ENCODE measurements at regions not wholly inside any gene's neighbourhood (a gene's known extent, or its start where the extent isn't known, plus 50 kb on each side); places are given as distances from the start of the nearest gene placed in this dataset.

DNA sequence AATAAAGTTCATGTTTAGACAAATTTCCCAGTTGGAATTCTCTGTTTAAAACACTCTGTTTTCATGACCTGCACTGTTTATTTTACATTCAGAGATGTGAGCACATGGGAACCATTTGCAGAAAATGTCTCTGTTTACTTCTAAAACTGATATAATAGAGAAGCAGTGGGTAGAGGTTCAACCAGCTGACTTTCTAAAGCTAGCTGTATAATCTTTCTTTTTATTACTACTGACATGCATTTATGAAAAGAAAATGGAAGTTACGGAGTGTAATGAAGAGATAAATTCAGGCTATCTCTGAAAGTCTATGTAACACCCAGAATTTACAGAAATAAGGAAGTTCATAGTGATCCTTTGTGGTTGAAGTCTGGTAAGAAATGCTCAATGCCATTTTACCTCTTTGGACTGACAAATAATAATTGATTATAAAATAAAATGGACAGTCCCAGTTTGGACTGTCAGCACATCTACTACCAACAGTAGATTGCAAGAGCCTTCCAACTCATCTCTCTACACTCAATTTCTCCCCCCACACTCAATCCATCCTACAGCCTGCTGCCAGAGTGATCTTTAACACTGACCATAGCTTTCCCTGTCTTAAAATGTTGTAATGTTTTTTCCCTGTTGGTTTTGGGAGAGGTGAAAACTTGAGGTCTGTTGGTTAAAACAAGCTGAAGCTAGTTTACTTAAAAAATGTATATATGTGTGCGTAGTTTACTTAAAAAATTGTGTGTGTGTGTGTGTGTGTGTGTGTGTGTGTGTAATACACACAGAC lies 137.4 kb downstream of the AEBP2 start:
- Histone ChIP-seq H4K8ac (ENCODE audit: low read depth, low read length) (no peak overlapping the region), H3K9ac (ENCODE audit: low read depth, low read length, poor library complexity) (no peak overlapping the region), H3K79me1 (ENCODE audit: low read depth, low read length) (peaks cover 2% of the 10 kb centered on the region), H4K91ac (ENCODE audit: low read depth, low read length, poor library complexity) (no peak overlapping the region), H2BK5ac (ENCODE audit: low read length) (no peak overlapping the region), H3K4me3 (ENCODE audit: low read length in 2 of 2) (no peak overlapping the region), H3K18ac (ENCODE audit: low read length) (no peak overlapping the region), H2BK12ac (ENCODE audit: low read length) (no peak overlapping the region), H3K9me3 (replicated peaks in 1 of 2; ENCODE audit: control insufficient read depth in 2 of 2, insufficient read depth in 1 of 2, low read depth in 1 of 2, low read length in 2 of 2) (peaks cover 0 to 2% of the 10 kb centered on the region in 2 donors), H3K4ac (ENCODE audit: low read length) (no peak overlapping the region), H2BK15ac (ENCODE audit: low read length) (no peak overlapping the region), H3K14ac (ENCODE audit: low read length) (no peak overlapping the region), H3K4me1 (ENCODE audit: control insufficient read depth in 2 of 2, insufficient read depth in 1 of 2, low read depth in 1 of 2, low read length in 2 of 2) (no peaks in the 10 kb centered on the region), H2AK5ac (ENCODE audit: low read depth, low read length) (no peak overlapping the region), H3K4me2 (ENCODE audit: insufficient read depth, low read length, poor library complexity, severe bottlenecking) (no peak overlapping the region), H3K23ac (ENCODE audit: low read depth, low read length, poor library complexity) (no peak overlapping the region), H2BK120ac (ENCODE audit: low read depth, low read length) (no peak overlapping the region), H3K36me3 (replicated peaks in 1 of 2; ENCODE audit: control insufficient read depth in 2 of 2, insufficient read depth in 2 of 2, low read length in 2 of 2) (no peaks in the 10 kb centered on the region), H3K27me3 (ENCODE audit: control insufficient read depth in 3 of 3, insufficient read depth in 3 of 3, low read depth in 1 of 3, low read length in 3 of 3) (no peaks in the 10 kb centered on the region), H3K27ac (replicated peaks; ENCODE audit: low read length) (no peak overlapping the region), H2AFZ (ENCODE audit: low read length) (no peak overlapping the region)
- no CpG with 5 or more reads among the region's 2 CpGs for WGBS, 2 donors (ENCODE audit: extremely low coverage in 2 of 2, insufficient read length in 2 of 2, insufficient replicate concordance in 1 of 2)
- no peak for DNase-seq (ENCODE audit: low spot score)

- H3K4me1 ChIP-seq (ENCODE audit: control insufficient read depth in 2 of 2, insufficient read depth in 1 of 2, low read depth in 1 of 2, low read length in 2 of 2): no peaks in the 10 kb centered on the region
- no peak for DNase-seq (ENCODE audit: low spot score)
- H3K4me3 ChIP-seq (ENCODE audit: low read length in 2 of 2): no peak overlapping the region
- no peak overlapping the region for H2BK5ac ChIP-seq (ENCODE audit: low read length)
- no peak overlapping the region for H3K18ac ChIP-seq (ENCODE audit: low read length)
- H4K8ac ChIP-seq (ENCODE audit: low read depth, low read length): no peak overlapping the region
- H2AK5ac ChIP-seq (ENCODE audit: low read depth, low read length): no peak overlapping the region
- H2BK120ac ChIP-seq (ENCODE audit: low read depth, low read length): no peak overlapping the region
- no peak overlapping the region for H3K14ac ChIP-seq (ENCODE audit: low read length)
- H3K36me3 ChIP-seq (replicated peaks in 1 of 2; ENCODE audit: control insufficient read depth in 2 of 2, insufficient read depth in 2 of 2, low read length in 2 of 2): no peaks in the 10 kb centered on the region
- H4K91ac ChIP-seq (ENCODE audit: low read depth, low read length, poor library complexity): no peak overlapping the region
- H2BK12ac ChIP-seq (ENCODE audit: low read length): no peak overlapping the region
- no peak overlapping the region for H3K23ac ChIP-seq (ENCODE audit: low read depth, low read length, poor library complexity)
- no peak overlapping the region for H3K4ac ChIP-seq (ENCODE audit: low read length)
- no peak overlapping the region for H2BK15ac ChIP-seq (ENCODE audit: low read length)
- no peak overlapping the region for H3K27ac ChIP-seq (replicated peaks; ENCODE audit: low read length)
- H3K27me3 ChIP-seq (ENCODE audit: control insufficient read depth in 3 of 3, insufficient read depth in 3 of 3, low read depth in 1 of 3, low read length in 3 of 3): no peaks in the 10 kb centered on the region
- no peak overlapping the region for H3K4me2 ChIP-seq (ENCODE audit: insufficient read depth, low read length, poor library complexity, severe bottlenecking)
- H3K9me3 ChIP-seq (replicated peaks in 1 of 2; ENCODE audit: control insufficient read depth in 2 of 2, insufficient read depth in 1 of 2, low read depth in 1 of 2, low read length in 2 of 2): peaks cover 0 to 6% of the 10 kb centered on the region in 2 donors
- H3K9ac ChIP-seq (ENCODE audit: low read depth, low read length, poor library complexity): no peak overlapping the region
- H2AFZ ChIP-seq (ENCODE audit: low read length): no peak overlapping the region
- H3K79me1 ChIP-seq (ENCODE audit: low read depth, low read length): peaks cover 2% of the 10 kb centered on the region
Observed at GRCh38 chr12:19577281-19577530, 137.9 kb downstream of the AEBP2 start.

DNA sequence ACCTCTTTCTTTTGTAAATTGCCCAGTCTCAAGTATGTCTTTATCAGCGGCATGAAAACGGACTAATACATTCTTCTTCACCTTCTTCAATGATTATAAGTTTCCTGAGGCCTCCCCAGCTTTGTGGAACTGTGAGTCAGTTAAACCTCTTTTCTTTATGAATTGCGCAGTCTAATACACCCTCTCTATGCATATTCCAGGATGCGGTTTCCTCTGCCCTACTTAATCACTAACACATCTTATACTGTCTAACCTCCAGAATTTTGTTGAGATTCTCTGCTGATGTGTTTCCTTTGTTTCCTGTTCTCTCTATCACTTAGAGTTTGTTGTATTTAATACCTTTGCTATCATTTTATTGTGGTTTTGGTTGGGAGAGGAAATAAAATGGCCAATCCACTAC lies 145.4 kb downstream of the AEBP2 start:
- no peak overlapping the region for H3K27ac ChIP-seq (replicated peaks; ENCODE audit: low read length)
- H2BK12ac ChIP-seq (ENCODE audit: low read length): no peak overlapping the region
- no peaks in the 10 kb centered on the region for H3K79me1 ChIP-seq (ENCODE audit: low read depth, low read length)
- H4K8ac ChIP-seq (ENCODE audit: low read depth, low read length): no peak overlapping the region
- H3K27me3 ChIP-seq (ENCODE audit: control insufficient read depth in 3 of 3, insufficient read depth in 3 of 3, low read depth in 1 of 3, low read length in 3 of 3): no peaks in the 10 kb centered on the region
- H2BK120ac ChIP-seq (ENCODE audit: low read depth, low read length): no peak overlapping the region
- H2AFZ ChIP-seq (ENCODE audit: low read length): no peak overlapping the region
- H2BK5ac ChIP-seq (ENCODE audit: low read length): no peak overlapping the region
- H3K36me3 ChIP-seq (replicated peaks in 1 of 2; ENCODE audit: control insufficient read depth in 2 of 2, insufficient read depth in 2 of 2, low read length in 2 of 2): no peaks in the 10 kb centered on the region
- no peak overlapping the region for H3K4ac ChIP-seq (ENCODE audit: low read length)
- no peak overlapping the region for H4K91ac ChIP-seq (ENCODE audit: low read depth, low read length, poor library complexity)
- no peak overlapping the region for H2AK5ac ChIP-seq (ENCODE audit: low read depth, low read length)
- H2BK15ac ChIP-seq (ENCODE audit: low read length): no peak overlapping the region
- no peak overlapping the region for H3K14ac ChIP-seq (ENCODE audit: low read length)
- no peak for DNase-seq (ENCODE audit: low spot score)
- no peak overlapping the region for H3K4me2 ChIP-seq (ENCODE audit: insufficient read depth, low read length, poor library complexity, severe bottlenecking)
- H3K9ac ChIP-seq (ENCODE audit: low read depth, low read length, poor library complexity): no peak overlapping the region
- no peaks in the 10 kb centered on the region for H3K4me1 ChIP-seq (ENCODE audit: control insufficient read depth in 2 of 2, insufficient read depth in 1 of 2, low read depth in 1 of 2, low read length in 2 of 2)
- no peak overlapping the region for H3K23ac ChIP-seq (ENCODE audit: low read depth, low read length, poor library complexity)
- H3K18ac ChIP-seq (ENCODE audit: low read length): no peak overlapping the region
- H3K9me3 ChIP-seq (replicated peaks in 1 of 2; ENCODE audit: control insufficient read depth in 2 of 2, insufficient read depth in 1 of 2, low read depth in 1 of 2, low read length in 2 of 2): peaks cover 9 to 12% of the 10 kb centered on the region in 2 donors
- no CpG with 5 or more reads among the region's 4 CpGs for WGBS, 2 donors (ENCODE audit: extremely low coverage in 2 of 2, insufficient read length in 2 of 2, insufficient replicate concordance in 1 of 2)
- H3K4me3 ChIP-seq (ENCODE audit: low read length in 2 of 2): no peak overlapping the region

- no CpG with 5 or more reads among the region's 5 CpGs for WGBS, 2 donors (ENCODE audit: extremely low coverage in 2 of 2, insufficient read length in 2 of 2, insufficient replicate concordance in 1 of 2)
- H2BK15ac ChIP-seq (ENCODE audit: low read length): no peak overlapping the region
- no peak overlapping the region for H3K14ac ChIP-seq (ENCODE audit: low read length)
- no peak overlapping the region for H2BK120ac ChIP-seq (ENCODE audit: low read depth, low read length)
- no peaks in the 10 kb centered on the region for H3K36me3 ChIP-seq (replicated peaks in 1 of 2; ENCODE audit: control insufficient read depth in 2 of 2, insufficient read depth in 2 of 2, low read length in 2 of 2)
- H3K18ac ChIP-seq (ENCODE audit: low read length): no peak overlapping the region
- no peak overlapping the region for H3K9ac ChIP-seq (ENCODE audit: low read depth, low read length, poor library complexity)
- no peak overlapping the region for H2AFZ ChIP-seq (ENCODE audit: low read length)
- no peak overlapping the region for H4K91ac ChIP-seq (ENCODE audit: low read depth, low read length, poor library complexity)
- H2AK5ac ChIP-seq (ENCODE audit: low read depth, low read length): no peak overlapping the region
- no peak overlapping the region for H3K27ac ChIP-seq (replicated peaks; ENCODE audit: low read length)
- H3K23ac ChIP-seq (ENCODE audit: low read depth, low read length, poor library complexity): no peak overlapping the region
- H3K4ac ChIP-seq (ENCODE audit: low read length): no peak overlapping the region
- no peak overlapping the region for H4K8ac ChIP-seq (ENCODE audit: low read depth, low read length)
- no peak overlapping the region for H2BK5ac ChIP-seq (ENCODE audit: low read length)
- no peaks in the 10 kb centered on the region for H3K4me1 ChIP-seq (ENCODE audit: control insufficient read depth in 2 of 2, insufficient read depth in 1 of 2, low read depth in 1 of 2, low read length in 2 of 2)
- no peak overlapping the region for H2BK12ac ChIP-seq (ENCODE audit: low read length)
- H3K4me3 ChIP-seq (ENCODE audit: low read length in 2 of 2): no peak overlapping the region
- H3K4me2 ChIP-seq (ENCODE audit: insufficient read depth, low read length, poor library complexity, severe bottlenecking): no peak overlapping the region
- DNase-seq (ENCODE audit: low spot score): no peak
- H3K9me3 ChIP-seq (replicated peaks in 1 of 2; ENCODE audit: control insufficient read depth in 2 of 2, insufficient read depth in 1 of 2, low read depth in 1 of 2, low read length in 2 of 2): peaks cover 0 to 4% of the 10 kb centered on the region in 2 donors
- H3K79me1 ChIP-seq (ENCODE audit: low read depth, low read length): no peaks in the 10 kb centered on the region
- H3K27me3 ChIP-seq (ENCODE audit: control insufficient read depth in 3 of 3, insufficient read depth in 3 of 3, low read depth in 1 of 3, low read length in 3 of 3): no peaks in the 10 kb centered on the region
Observed at GRCh38 chr12:19588951-19589350, 149.7 kb downstream of the AEBP2 start.
